ENCODE measurements at regions not wholly inside any gene's neighbourhood (a gene's known extent, or its start where the extent isn't known, plus 50 kb on each side); places are given as distances from the start of the nearest gene placed in this dataset.

GRCh38 chr12:126286203-126286602 is 1221.0 kb downstream of the AACS start:
- TF ChIP-seq POLR2AphosphoS5 (IDR thresholded peaks at IDR 0.05; ENCODE audit: low read depth, low read length) (no peak), CTCF (IDR thresholded peaks at IDR 0.05; ENCODE audit: control extremely low read depth in 1 of 3, insufficient read depth in 1 of 3, low read depth in 1 of 3, low read length in 3 of 3) (no peak), ZNF274 (IDR thresholded peaks at IDR 0.05; ENCODE audit: borderline replicate concordance, extremely low read depth, low read length) (no peak), MAX (IDR thresholded peaks at IDR 0.05) (no peak), RNF2 (IDR thresholded peaks at IDR 0.05; ENCODE audit: borderline replicate concordance, low read depth, low read length, missing control alignments, poor library complexity, severe bottlenecking) (no peak), MAFK (IDR thresholded peaks at IDR 0.05; ENCODE audit: low read depth, low read length) (no peak), NANOG (IDR thresholded peaks at IDR 0.05; ENCODE audit: insufficient read depth, low read depth, low read length, poor library complexity, severe bottlenecking) (no peak), EZH2 (IDR thresholded peaks at IDR 0.05; ENCODE audit: low read depth, low read length, severe bottlenecking) (no peak), NRF1 (IDR thresholded peaks at IDR 0.05; ENCODE audit: low read depth, low read length) (no peak), RFX5 (IDR thresholded peaks at IDR 0.05; ENCODE audit: borderline replicate concordance, low read depth, low read length) (no peak), BCL11A (IDR thresholded peaks at IDR 0.05; ENCODE audit: low read depth in 2 of 2, low read length in 2 of 2) (no peak), SRF (IDR thresholded peaks at IDR 0.05; ENCODE audit: low read depth, low read length) (no peak)
